H9 (cell line): ENCODE measurements at regions not wholly inside any gene's neighbourhood (a gene's known extent, or its start where the extent isn't known, plus 50 kb on each side); places are given as distances from the start of the nearest gene placed in this dataset.

Experiments
- DNase-seq: peaks from one replicate; pipeline ENCODE4 v3.0.0-alpha.2; 2017
- H2AFZ ChIP-seq: one replicate; pipeline ENCODE4 v1.6.1; 2013; ENCODE audit warnings: mild to moderate bottlenecking, low read length, control low read depth, moderate library complexity
- H2AK5ac ChIP-seq: 2 replicates; pipeline ENCODE4 v1.6.1; 2013; ENCODE audit warnings: low read length, control low read depth, mixed read lengths; ENCODE audit not compliant: insufficient read length
- H2BK120ac ChIP-seq: one replicate; pipeline ENCODE4 v1.6.1; 2013; ENCODE audit warnings: low read depth, mild to moderate bottlenecking, low read length, control low read depth, inconsistent platforms; ENCODE audit not compliant: poor library complexity, severe bottlenecking
- H2BK12ac ChIP-seq: 2 replicates; pipeline ENCODE4 v1.6.1; 2013; ENCODE audit warnings: low read length, control low read depth, mixed read lengths, low read depth; ENCODE audit not compliant: insufficient read length
- H2BK15ac ChIP-seq: 2 replicates; pipeline ENCODE4 v1.6.1; 2013; ENCODE audit warnings: low read depth, low read length, control low read depth
- H2BK20ac ChIP-seq: one replicate; pipeline ENCODE4 v1.6.1; 2013; ENCODE audit warnings: low read depth, mild to moderate bottlenecking, low read length, control low read depth, inconsistent platforms; ENCODE audit not compliant: poor library complexity, severe bottlenecking
- H2BK5ac ChIP-seq: 2 replicates; pipeline ENCODE4 v1.6.1; 2013; ENCODE audit warnings: low read length, control low read depth, mixed read lengths; ENCODE audit not compliant: insufficient read length
- H3K14ac ChIP-seq: 2 replicates; pipeline ENCODE4 v1.6.1; 2013; ENCODE audit warnings: low read length, control low read depth; ENCODE audit not compliant: insufficient read depth
- H3K18ac ChIP-seq: 2 replicates; pipeline ENCODE4 v1.6.1; 2013; ENCODE audit warnings: low read depth, mild to moderate bottlenecking, mixed read lengths, low read length, control low read depth; ENCODE audit not compliant: insufficient read length
- H3K23ac ChIP-seq: 2 replicates; pipeline ENCODE4 v1.6.1; 2013; ENCODE audit warnings: low read length, control low read depth, mixed read lengths, low read depth; ENCODE audit not compliant: insufficient read length
- H3K23me2 ChIP-seq: 2 replicates; pipeline ENCODE4 v1.6.1; 2013; ENCODE audit warnings: low read depth, mild to moderate bottlenecking, mixed read lengths, low read length, control low read depth; ENCODE audit not compliant: insufficient read length, poor library complexity, severe bottlenecking
- H3K27ac ChIP-seq: 2 replicates; pipeline ENCODE4 v1.5.1; 2013; ENCODE audit warnings: low read length, control low read depth, mixed read lengths, low read depth; ENCODE audit not compliant: insufficient read length
- H3K27me3 ChIP-seq: 2 replicates; pipeline ENCODE4 v1.6.1; 2013; ENCODE audit warnings: low read length, control low read depth, inconsistent platforms; ENCODE audit not compliant: insufficient read depth
- H3K4ac ChIP-seq: 2 replicates; pipeline ENCODE4 v1.6.1; 2013; ENCODE audit warnings: low read depth, mild to moderate bottlenecking, control low read depth, inconsistent platforms, low read length, moderate library complexity
- H3K4me1 ChIP-seq: 2 replicates; pipeline ENCODE4 v1.6.1; 2013; ENCODE audit warnings: low read length, control low read depth, inconsistent platforms; ENCODE audit not compliant: insufficient read depth
- H3K4me2 ChIP-seq: 2 replicates; pipeline ENCODE4 v1.6.1; 2013; ENCODE audit warnings: low read length, control low read depth, mixed read lengths; ENCODE audit not compliant: insufficient read length, insufficient read depth
- H3K56ac ChIP-seq: 2 replicates; pipeline ENCODE4 v1.6.1; 2013; ENCODE audit warnings: low read depth, mild to moderate bottlenecking, mixed read lengths, low read length, control low read depth; ENCODE audit not compliant: insufficient read length
- H3K79me1 ChIP-seq: 2 replicates; pipeline ENCODE4 v1.6.1; 2013; ENCODE audit warnings: low read depth, mild to moderate bottlenecking, moderate library complexity, low read length, control low read depth, inconsistent platforms; ENCODE audit not compliant: insufficient read depth, poor library complexity, severe bottlenecking
- H3K79me2 ChIP-seq: 2 replicates; pipeline ENCODE4 v1.6.1; 2013; ENCODE audit warnings: low read length, control low read depth, inconsistent platforms; ENCODE audit not compliant: insufficient read depth
- H3K9ac ChIP-seq: 2 replicates; pipeline ENCODE4 v1.6.1; 2013; ENCODE audit warnings: low read length, control low read depth, mixed read lengths; ENCODE audit not compliant: insufficient read length; ENCODE audit errors: extremely low read depth
- H3K9me3 ChIP-seq: one replicate; pipeline ENCODE4 v1.6.1; 2013; ENCODE audit warnings: low read depth, low read length, inconsistent platforms; ENCODE audit not compliant: control insufficient read depth
- H3T11ph ChIP-seq: one replicate; pipeline ENCODE4 v1.6.1; 2013; ENCODE audit warnings: mild to moderate bottlenecking, low read length, control low read depth, inconsistent platforms
- H4K20me1 ChIP-seq: one replicate; pipeline ENCODE4 v1.6.1; 2013; ENCODE audit not compliant: control insufficient read depth, insufficient read length, insufficient read depth
- H4K5ac ChIP-seq: 2 replicates; pipeline ENCODE4 v1.6.1; 2013; ENCODE audit warnings: low read depth, mild to moderate bottlenecking, mixed read lengths, low read length, control low read depth; ENCODE audit not compliant: insufficient read length
- H4K8ac ChIP-seq: replicated peaks from 2 replicates; pipeline ENCODE4 v1.6.1; 2013; ENCODE audit warnings: low read length, control low read depth, mixed read lengths, low read depth; ENCODE audit not compliant: insufficient read length
- H4K91ac ChIP-seq: 2 replicates; pipeline ENCODE4 v1.6.1; 2013; ENCODE audit warnings: low read depth, mild to moderate bottlenecking, moderate library complexity, mixed read lengths, low read length, control low read depth; ENCODE audit not compliant: insufficient read length
- H3K27ac Mint-ChIP-seq, 3 experiments: 2 replicates in 2 of 3; 3 replicates in 1 of 3; pipeline ENCODE4 v1.8.0; 2020 to 2021; ENCODE audit warnings: mixed read lengths in 3 of 3, mild to moderate bottlenecking in 1 of 3, moderate library complexity in 1 of 3
- H3K27me3 Mint-ChIP-seq: 2 replicates; pipeline ENCODE4 v1.8.0; 2021; ENCODE audit warnings: low read depth, mild to moderate bottlenecking, moderate library complexity, mixed read lengths
- H3K36me3 Mint-ChIP-seq, 3 experiments: 2 replicates in 2 of 3; 3 replicates in 1 of 3; pipeline ENCODE4 v1.8.0; 2020 to 2021; ENCODE audit warnings: low read depth in 3 of 3, mixed read lengths in 3 of 3; ENCODE audit not compliant: insufficient read depth in 1 of 3
- H3K4me1 Mint-ChIP-seq, 2 experiments: 2 replicates each; pipeline ENCODE4 v1.8.0; 2020; ENCODE audit warnings: mixed read lengths in 2 of 2
- H3K4me3 Mint-ChIP-seq, 2 experiments: 2 replicates in 1 of 2; 3 replicates in 1 of 2; pipeline ENCODE4 v1.8.0; 2020 to 2021; ENCODE audit warnings: mild to moderate bottlenecking in 2 of 2, mixed read lengths in 2 of 2, moderate library complexity in 1 of 2
- H3K9me3 Mint-ChIP-seq, 2 experiments: 2 replicates in 1 of 2; 3 replicates in 1 of 2; pipeline ENCODE4 v1.8.0; 2020; ENCODE audit warnings: mild to moderate bottlenecking in 2 of 2, mixed read lengths in 2 of 2, moderate library complexity in 1 of 2
- WGBS: extraction: QIAGEN DNeasy Blood & Tissue Kit; methylation state at CpG from one replicate; pipeline ENCODE4 v1.1.7; 2013; ENCODE audit warnings: missing lambda C conversion rate, low lambda C conversion rate, mixed read lengths; ENCODE audit not compliant: insufficient read length; ENCODE audit errors: extremely low coverage; 5-methylcytosine and 5-hydroxymethylcytosine counted together
- TF ChIP-seq, protein P1 (sequence below): fragments of 200-600 bp; sonication (generic); conservative IDR thresholded peaks from 3 replicates; pipeline ENCODE4 v1.8.0; 2021; ENCODE audit warnings: antibody characterized with exemption, mild to moderate bottlenecking

GRCh38 chr18:47313901-47314300 is 62.4 kb upstream of the SKOR2 start:
- H3K23me2 ChIP-seq: no peaks in the 10 kb centered on the region
- Mint-ChIP-seq H3K36me3 (no peaks in the 10 kb centered on the region; a peak in 1 of 7 replicates), H3K9me3 (peaks cover 3 to 5% of the 10 kb centered on the region in 2 experiments; a peak in 3 of 5 replicates), H3K27me3 (peaks cover 18% of the 10 kb centered on the region), H3K4me3 (no peak overlapping the region), H3K27ac (no peak overlapping the region; a peak in 1 of 7 replicates), H3K4me1 (peaks cover 0 to 4% of the 10 kb centered on the region in 2 experiments; a peak in 2 of 4 replicates)
- H4K20me1 ChIP-seq: no peaks in the 10 kb centered on the region
- H2AFZ ChIP-seq: no peak overlapping the region
- H2BK5ac ChIP-seq: no peak overlapping the region
- no peak overlapping the region for H3T11ph ChIP-seq
- H2AK5ac ChIP-seq: no peak overlapping the region
- no peak overlapping the region for H2BK15ac ChIP-seq
- no peaks in the 10 kb centered on the region for H3K79me2 ChIP-seq
- no peak overlapping the region for H3K4me2 ChIP-seq
- H3K18ac ChIP-seq: no peak overlapping the region
- H3K9ac ChIP-seq: no peak overlapping the region
- H3K4ac ChIP-seq: no peak overlapping the region
- no peak overlapping the region for H3K23ac ChIP-seq
- no peak overlapping the region for H2BK12ac ChIP-seq
- H3K56ac ChIP-seq: no peak overlapping the region
- H2BK20ac ChIP-seq: no peak overlapping the region
- no peaks in the 10 kb centered on the region for H3K27me3 ChIP-seq
- TF ChIP-seq, protein P1, sequence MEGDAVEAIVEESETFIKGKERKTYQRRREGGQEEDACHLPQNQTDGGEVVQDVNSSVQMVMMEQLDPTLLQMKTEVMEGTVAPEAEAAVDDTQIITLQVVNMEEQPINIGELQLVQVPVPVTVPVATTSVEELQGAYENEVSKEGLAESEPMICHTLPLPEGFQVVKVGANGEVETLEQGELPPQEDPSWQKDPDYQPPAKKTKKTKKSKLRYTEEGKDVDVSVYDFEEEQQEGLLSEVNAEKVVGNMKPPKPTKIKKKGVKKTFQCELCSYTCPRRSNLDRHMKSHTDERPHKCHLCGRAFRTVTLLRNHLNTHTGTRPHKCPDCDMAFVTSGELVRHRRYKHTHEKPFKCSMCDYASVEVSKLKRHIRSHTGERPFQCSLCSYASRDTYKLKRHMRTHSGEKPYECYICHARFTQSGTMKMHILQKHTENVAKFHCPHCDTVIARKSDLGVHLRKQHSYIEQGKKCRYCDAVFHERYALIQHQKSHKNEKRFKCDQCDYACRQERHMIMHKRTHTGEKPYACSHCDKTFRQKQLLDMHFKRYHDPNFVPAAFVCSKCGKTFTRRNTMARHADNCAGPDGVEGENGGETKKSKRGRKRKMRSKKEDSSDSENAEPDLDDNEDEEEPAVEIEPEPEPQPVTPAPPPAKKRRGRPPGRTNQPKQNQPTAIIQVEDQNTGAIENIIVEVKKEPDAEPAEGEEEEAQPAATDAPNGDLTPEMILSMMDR: no peak
- H2BK120ac ChIP-seq: no peak overlapping the region
- DNase-seq: no peak
- no peaks in the 10 kb centered on the region for H3K9me3 ChIP-seq
- no peak overlapping the region for H3K27ac ChIP-seq
- no CpG with 5 or more reads among the region's 4 CpGs for WGBS
- no peak overlapping the region for H3K14ac ChIP-seq
- no peak overlapping the region for H4K8ac ChIP-seq
- H3K79me1 ChIP-seq: no peaks in the 10 kb centered on the region
- no peak overlapping the region for H4K91ac ChIP-seq
- H4K5ac ChIP-seq: no peak overlapping the region
- no peaks in the 10 kb centered on the region for H3K4me1 ChIP-seq
